ENCODE measurements at regions not wholly inside any gene's neighbourhood (a gene's known extent, or its start where the extent isn't known, plus 50 kb on each side); places are given as distances from the start of the nearest gene placed in this dataset.
"Not testable (repeated sequence)": the region's sequence is repeated elsewhere in the genome, so short reads cannot be mapped to it uniquely, and the experiment has no call there.

- TF ChIP-seq CTCF (IDR thresholded peaks at IDR 0.05; ENCODE audit: borderline replicate concordance, insufficient read depth, low read depth, low read length) = peak; percentile 21; the same call in 1 of the 2 replicates
- H3K4me3 ChIP-seq (ENCODE audit: low read depth, low read length) = not testable (repeated sequence)
Observed at GRCh38 chr9:40951876-40952494, 176.5 kb downstream of the FOXD4L6 start.

- not testable (repeated sequence) for H3K4me3 ChIP-seq (ENCODE audit: low read depth, low read length)
Observed at GRCh38 chr9:40946228-40946627, 182.3 kb downstream of the FOXD4L6 start.

GRCh38 chr9:40942730-40943129 is 185.8 kb downstream of the FOXD4L6 start:
- not testable (repeated sequence) for H3K4me3 ChIP-seq (ENCODE audit: low read depth, low read length)

GRCh38 chr9:40939888-40940209 is 188.6 kb downstream of the FOXD4L6 start:
- H3K4me3 ChIP-seq (ENCODE audit: low read depth, low read length) = not testable (repeated sequence)

- H3K4me3 ChIP-seq (ENCODE audit: low read depth, low read length) = not testable (repeated sequence)
Observed at GRCh38 chr9:40939201-40939887, 189.1 kb downstream of the FOXD4L6 start.

- no peak overlapping the region for H3K4me3 ChIP-seq (ENCODE audit: low read depth, low read length)
- no peak for TF ChIP-seq CTCF (IDR thresholded peaks at IDR 0.05; ENCODE audit: borderline replicate concordance, insufficient read depth, low read depth, low read length)
Observed at GRCh38 chr9:40935336-40935735, 193.1 kb downstream of the FOXD4L6 start.

- H3K4me3 ChIP-seq (ENCODE audit: low read depth, low read length) = not testable (repeated sequence)
Observed at GRCh38 chr9:40934480-40934879, 194.0 kb downstream of the FOXD4L6 start.

GRCh38 chr9:40930426-40930825 is 198.1 kb downstream of the FOXD4L6 start:
- H3K4me3 ChIP-seq (ENCODE audit: low read depth, low read length) = not testable (repeated sequence)

- not testable (repeated sequence) for H3K4me3 ChIP-seq (ENCODE audit: low read depth, low read length)
Observed at GRCh38 chr9:40929488-40929845, 199.0 kb downstream of the FOXD4L6 start.

GRCh38 chr9:40928803-40929487 is 199.5 kb downstream of the FOXD4L6 start:
- no peak for TF ChIP-seq CTCF (IDR thresholded peaks at IDR 0.05; ENCODE audit: borderline replicate concordance, insufficient read depth, low read depth, low read length)
- no peak overlapping the region for H3K4me3 ChIP-seq (ENCODE audit: low read depth, low read length)
